ENCODE measurements at regions not wholly inside any gene's neighbourhood (a gene's known extent, or its start where the extent isn't known, plus 50 kb on each side); places are given as distances from the start of the nearest gene placed in this dataset.

- no peak for DNase-seq (ENCODE audit: low spot score)
These were observed 385.4 kb downstream of the TMEM135 start for GRCh38 chr11:87423161-87423560.

GRCh38 chr11:87422566-87422965 lies 384.8 kb downstream of the TMEM135 start:
- DNase-seq (ENCODE audit: low spot score) = no peak

- DNase-seq (ENCODE audit: low spot score) = peak; percentile 79
These were observed 383.7 kb downstream of the TMEM135 start for GRCh38 chr11:87421422-87421821.

- DNase-seq (ENCODE audit: low spot score) = no peak
These were observed 380.2 kb downstream of the TMEM135 start for GRCh38 chr11:87417951-87418350.

- no peak for DNase-seq (ENCODE audit: low spot score)
These were observed 368.1 kb downstream of the TMEM135 start for GRCh38 chr11:87405843-87406242.

- no peak for DNase-seq (ENCODE audit: low spot score)
These were observed 367.6 kb downstream of the TMEM135 start for GRCh38 chr11:87405356-87405755.

GRCh38 chr11:87401653-87402052 lies 363.9 kb downstream of the TMEM135 start:
- DNase-seq (ENCODE audit: low spot score) = no peak

- no peak for DNase-seq (ENCODE audit: low spot score)
These were observed 361.6 kb downstream of the TMEM135 start for GRCh38 chr11:87399341-87399740.

- no peak for DNase-seq (ENCODE audit: low spot score)
These were observed 361.2 kb downstream of the TMEM135 start for GRCh38 chr11:87398931-87399330.

GRCh38 chr11:87397011-87397865 lies 359.5 kb downstream of the TMEM135 start:
- DNase-seq (ENCODE audit: low spot score) = no peak

GRCh38 chr11:87394924-87395323 lies 357.2 kb downstream of the TMEM135 start:
- DNase-seq (ENCODE audit: low spot score) = no peak

- no peak for DNase-seq (ENCODE audit: low spot score)
These were observed 354.9 kb downstream of the TMEM135 start for GRCh38 chr11:87392665-87393064.

- DNase-seq (ENCODE audit: low spot score) = no peak
These were observed 353.8 kb downstream of the TMEM135 start for GRCh38 chr11:87391496-87391895.

- no peak for DNase-seq (ENCODE audit: low spot score)
These were observed 346.5 kb downstream of the TMEM135 start for GRCh38 chr11:87384078-87384729.

- no peak for DNase-seq (ENCODE audit: low spot score)
These were observed 336.5 kb downstream of the TMEM135 start for GRCh38 chr11:87374038-87374807.

Measured in SW480 (cell line).